ENCODE measurements at regions not wholly inside any gene's neighbourhood (a gene's known extent, or its start where the extent isn't known, plus 50 kb on each side); places are given as distances from the start of the nearest gene placed in this dataset.

DNA sequence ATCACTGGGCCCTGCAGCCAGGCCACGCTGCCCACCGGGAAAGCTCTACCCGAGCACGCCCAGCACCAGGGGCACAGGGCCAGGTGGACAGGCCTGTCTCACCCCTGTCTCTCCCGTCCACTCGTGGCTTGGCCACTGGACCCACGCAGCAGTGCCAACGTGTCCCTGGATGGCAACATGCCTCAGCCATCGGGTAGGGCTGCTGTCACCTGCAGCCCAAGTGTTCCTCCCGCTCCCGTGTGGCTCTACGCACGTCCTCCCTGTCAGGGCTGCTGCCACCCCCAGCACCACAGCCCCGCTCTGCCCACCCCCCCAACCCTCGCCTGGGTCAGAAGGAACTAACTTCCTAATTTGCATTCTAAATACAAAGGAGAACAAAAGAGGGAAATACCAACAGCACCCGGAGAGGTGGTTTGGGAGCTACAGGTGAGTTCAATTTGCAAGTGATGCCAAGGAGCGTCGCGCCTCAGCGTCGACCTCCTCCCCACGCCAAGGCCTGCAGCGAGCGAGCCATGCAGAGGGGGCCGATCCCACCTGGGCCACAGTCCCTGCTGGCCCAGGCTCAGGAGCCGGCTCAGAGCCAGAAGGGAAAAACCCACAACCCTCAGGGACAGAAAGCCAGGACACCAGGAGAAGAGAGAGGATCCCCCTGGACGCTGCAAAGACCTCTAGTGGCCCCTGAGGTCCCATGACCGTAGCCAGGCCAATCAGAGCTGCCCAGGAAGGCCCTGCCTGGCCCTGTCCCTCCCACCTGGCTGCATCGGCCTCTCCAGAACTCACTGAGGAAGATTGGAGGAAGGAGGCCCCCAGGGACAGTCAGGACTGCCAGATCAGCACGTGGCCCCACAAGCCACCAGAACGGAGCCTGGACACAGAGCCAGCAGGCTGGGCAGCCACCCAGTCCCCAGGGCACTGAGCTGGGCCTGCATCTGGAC is 128.4 kb upstream of the SPACA7 start:
- Histone ChIP-seq H3K36me3 (no peaks in the 10 kb centered on the region), H3K27me3 (peaks cover 0 to 37% of the 10 kb centered on the region in 2 donors), H3K4me3 (no peak overlapping the region), H3K4me1 (no peaks in the 10 kb centered on the region), H3K9me3 (no peaks in the 10 kb centered on the region), H3K27ac (no peak overlapping the region)
- TF ChIP-seq POLR2A (IDR thresholded peaks at IDR 0.05): no peak
- TF ChIP-seq CTCF (IDR thresholded peaks at IDR 0.05): no peak
- TF ChIP-seq POLR2AphosphoS5 (IDR thresholded peaks at IDR 0.05): no peak
- intact Hi-C loops (cut with DNase I; ENCODE audit: low total_unique reads): no loop called here
- DNase-seq (ENCODE audit: low spot score in 2 of 2): no peak

DNA sequence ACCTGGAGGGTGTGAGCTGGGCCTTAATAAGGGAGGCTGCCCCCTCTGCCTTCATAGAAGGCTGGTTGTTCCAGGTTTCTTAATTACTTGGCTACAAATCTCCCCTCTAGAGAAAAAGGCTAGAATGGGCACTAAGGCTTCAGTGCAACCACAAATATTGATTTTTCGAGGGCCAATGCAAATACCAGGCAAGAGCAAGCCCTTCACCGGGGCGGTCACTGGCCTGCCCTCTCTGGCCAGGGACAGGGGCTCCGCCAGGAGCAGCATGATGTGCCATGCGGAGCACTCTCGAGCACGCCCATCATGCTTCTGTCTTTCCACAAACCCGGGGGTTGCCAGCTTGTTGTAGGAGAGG is 127.8 kb upstream of the SPACA7 start:
- H3K9me3 ChIP-seq: no peaks in the 10 kb centered on the region
- no peak for DNase-seq (ENCODE audit: low spot score in 2 of 2)
- TF ChIP-seq POLR2A (IDR thresholded peaks at IDR 0.05) (no peak), POLR2AphosphoS5 (IDR thresholded peaks at IDR 0.05) (no peak), CTCF (IDR thresholded peaks at IDR 0.05) (no peak)
- intact Hi-C loops (cut with DNase I; ENCODE audit: low total_unique reads): no loop called here
- no peaks in the 10 kb centered on the region for H3K36me3 ChIP-seq
- H3K27me3 ChIP-seq: peaks cover 0 to 43% of the 10 kb centered on the region in 2 donors
- H3K4me1 ChIP-seq: no peaks in the 10 kb centered on the region
- H3K4me3 ChIP-seq: no peak overlapping the region
- no peak overlapping the region for H3K27ac ChIP-seq

DNA sequence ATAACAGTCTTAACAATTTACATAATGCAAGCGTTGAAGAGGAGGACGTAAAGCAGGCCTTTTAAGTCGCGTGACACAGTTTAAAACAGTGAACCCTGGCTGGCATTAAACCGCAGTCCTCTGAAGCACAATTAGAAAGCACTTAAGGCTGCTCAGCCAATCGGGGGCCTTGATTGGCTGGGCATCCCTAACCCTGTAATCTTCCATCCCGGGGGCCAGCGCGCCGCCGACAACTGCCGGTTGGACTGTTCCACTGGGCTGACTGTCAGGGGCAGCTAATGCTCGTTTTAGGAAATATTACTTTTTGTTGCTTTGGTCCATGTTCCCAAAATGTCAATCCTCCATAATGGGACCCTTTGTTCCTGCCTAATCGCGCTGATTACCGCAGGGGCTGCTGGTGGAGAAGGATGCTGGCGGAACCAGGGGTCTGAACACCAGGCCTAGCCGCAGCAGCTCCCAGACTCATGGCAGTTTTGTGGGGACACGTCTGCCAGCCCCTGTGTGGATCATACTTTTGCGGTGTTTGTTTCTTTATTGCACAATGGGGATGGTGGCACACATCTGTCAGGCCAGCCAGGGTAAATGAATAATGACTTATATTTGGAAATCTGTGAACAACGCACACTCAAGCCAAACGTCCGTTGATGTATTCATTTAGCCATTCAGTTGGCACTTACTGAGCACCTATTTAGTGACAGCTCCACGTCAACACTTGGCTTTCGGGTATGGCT is 127.1 kb upstream of the SPACA7 start:
- DNase-seq (ENCODE audit: low spot score in 2 of 2): no peak
- Histone ChIP-seq H3K4me3 (no peak overlapping the region), H3K4me1 (no peaks in the 10 kb centered on the region), H3K27ac (no peak overlapping the region), H3K9me3 (no peaks in the 10 kb centered on the region), H3K36me3 (no peaks in the 10 kb centered on the region), H3K27me3 (peaks cover 0 to 49% of the 10 kb centered on the region in 2 donors)
- TF ChIP-seq POLR2A (IDR thresholded peaks at IDR 0.05) (no peak), CTCF (IDR thresholded peaks at IDR 0.05) (no peak), POLR2AphosphoS5 (IDR thresholded peaks at IDR 0.05) (no peak)
- intact Hi-C loops (cut with DNase I; ENCODE audit: low total_unique reads): no loop called here

DNA sequence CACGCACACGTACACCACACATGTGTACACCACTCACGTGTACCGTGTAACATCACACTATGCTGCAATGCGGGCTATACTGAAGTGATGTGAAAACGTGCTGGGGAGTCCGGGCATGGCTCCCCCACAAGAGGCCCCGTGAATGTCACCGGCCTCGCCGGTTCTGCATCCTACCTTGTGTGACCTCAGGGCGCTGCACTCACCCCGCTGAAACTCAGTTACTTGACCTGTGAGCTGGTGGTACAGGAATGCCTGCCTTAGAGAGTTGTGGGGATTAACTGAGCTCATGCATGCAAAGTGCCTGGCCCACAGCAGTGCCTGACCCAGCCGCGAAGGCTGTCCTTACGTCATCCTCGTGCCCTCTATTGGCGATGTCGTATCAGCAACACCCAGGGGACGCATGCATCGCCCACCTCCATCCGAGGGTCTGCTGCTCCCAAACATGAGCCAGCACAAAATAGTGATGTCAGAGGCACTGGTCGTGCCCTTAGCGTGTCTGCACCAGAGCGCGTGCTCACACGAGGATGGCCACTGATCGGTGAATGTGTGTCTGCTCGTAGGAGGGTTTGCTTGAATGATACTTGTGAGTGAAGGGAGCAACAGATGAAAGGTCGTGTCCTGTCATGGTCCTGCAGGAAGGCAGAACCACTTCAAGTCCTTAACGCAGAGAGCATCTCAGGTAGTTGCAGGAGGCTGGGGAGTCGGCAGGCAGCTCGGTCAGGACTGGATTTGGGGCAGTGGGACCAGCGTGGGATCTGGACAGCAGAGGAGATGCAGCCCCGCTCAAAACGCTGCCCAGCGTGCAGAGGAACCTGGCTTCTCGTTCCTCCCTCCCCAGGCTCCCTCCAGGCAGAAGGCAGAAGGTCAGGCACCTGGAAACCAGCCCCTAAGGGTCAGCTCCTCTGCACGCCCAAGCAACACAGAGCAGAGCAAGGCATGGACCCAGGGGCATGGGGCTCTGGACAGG is 126.2 kb upstream of the SPACA7 start:
- intact Hi-C loops (cut with DNase I; ENCODE audit: low total_unique reads): no loop called here
- Histone ChIP-seq H3K36me3 (no peaks in the 10 kb centered on the region), H3K27ac (no peak overlapping the region), H3K9me3 (no peaks in the 10 kb centered on the region), H3K4me1 (no peaks in the 10 kb centered on the region), H3K27me3 (peaks cover 0 to 50% of the 10 kb centered on the region in 2 donors), H3K4me3 (no peak overlapping the region)
- DNase-seq (ENCODE audit: low spot score in 2 of 2): no peak
- no peak for TF ChIP-seq POLR2AphosphoS5 (IDR thresholded peaks at IDR 0.05)
- TF ChIP-seq CTCF (IDR thresholded peaks at IDR 0.05): no peak
- TF ChIP-seq POLR2A (IDR thresholded peaks at IDR 0.05): no peak
